Superior temporal gyrus (tissue), 1 donor: ENCODE measurements at regions not wholly inside any gene's neighbourhood (a gene's known extent, or its start where the extent isn't known, plus 50 kb on each side); places are given as distances from the start of the nearest gene placed in this dataset.

Source experiments
- DNase-seq: peaks from one replicate; pipeline ENCODE4 v3.0.0-alpha.2; 2016; ENCODE audit errors: extremely low spot score

DNA sequence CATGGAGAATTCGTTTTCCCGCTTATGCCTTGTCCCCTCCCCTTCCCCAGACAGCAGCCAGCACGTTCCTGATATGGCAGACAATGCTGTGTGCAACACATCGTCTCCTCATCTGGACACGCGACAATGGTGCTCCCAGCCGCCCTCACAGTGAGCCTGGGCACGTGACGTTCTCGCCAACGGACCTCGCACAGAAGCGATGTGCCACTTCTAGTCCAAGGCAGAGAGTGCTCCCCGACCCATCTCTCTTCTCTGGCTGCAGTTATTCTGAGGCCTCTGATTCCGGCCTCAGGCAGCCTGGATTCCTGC, 505.4 kb downstream of the EIPR1 start:
- no peak for DNase-seq

DNA sequence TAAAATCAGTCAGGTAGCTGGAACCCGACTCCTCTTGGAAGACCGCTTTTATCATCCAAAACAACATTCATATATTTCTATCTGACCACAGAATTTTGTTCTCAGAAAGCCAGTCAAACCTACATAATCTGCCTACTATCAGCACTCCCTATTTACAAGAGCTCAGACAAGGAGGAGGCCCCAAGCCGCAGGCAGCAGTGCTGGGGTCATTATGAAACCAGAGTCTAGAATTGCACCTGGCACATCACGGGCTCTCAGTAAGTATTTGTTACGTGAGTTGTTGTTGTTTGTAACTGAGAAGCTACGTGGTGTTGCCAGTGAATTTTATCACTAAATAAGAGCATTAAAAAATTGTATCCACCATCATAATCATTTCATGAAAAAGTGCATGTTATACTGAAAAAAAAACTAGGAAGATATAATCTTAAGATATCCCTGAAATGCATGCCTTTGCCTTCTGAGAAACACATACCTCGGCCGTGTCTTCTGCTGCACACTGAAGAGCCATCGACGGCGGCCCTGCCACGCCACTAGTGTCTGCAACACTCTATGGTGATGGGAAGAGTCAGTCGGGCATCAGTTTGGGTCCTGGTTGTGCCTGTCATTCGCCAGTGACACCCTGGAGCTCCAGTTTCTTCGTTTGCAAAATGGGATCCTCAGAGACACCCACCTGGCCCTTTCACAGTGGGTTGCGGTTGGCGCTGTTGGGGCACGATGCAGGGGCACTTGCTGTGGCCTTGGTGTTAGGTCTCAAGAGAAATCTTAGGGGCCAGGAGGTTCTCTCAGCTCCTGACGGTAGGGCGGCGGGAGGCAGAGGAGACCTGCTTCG, 505.9 kb downstream of the EIPR1 start:
- no peak for DNase-seq

- DNase-seq = no peak
Measured at GRCh38 chr2:2870106-2870505, 507.5 kb downstream of the EIPR1 start.

DNA sequence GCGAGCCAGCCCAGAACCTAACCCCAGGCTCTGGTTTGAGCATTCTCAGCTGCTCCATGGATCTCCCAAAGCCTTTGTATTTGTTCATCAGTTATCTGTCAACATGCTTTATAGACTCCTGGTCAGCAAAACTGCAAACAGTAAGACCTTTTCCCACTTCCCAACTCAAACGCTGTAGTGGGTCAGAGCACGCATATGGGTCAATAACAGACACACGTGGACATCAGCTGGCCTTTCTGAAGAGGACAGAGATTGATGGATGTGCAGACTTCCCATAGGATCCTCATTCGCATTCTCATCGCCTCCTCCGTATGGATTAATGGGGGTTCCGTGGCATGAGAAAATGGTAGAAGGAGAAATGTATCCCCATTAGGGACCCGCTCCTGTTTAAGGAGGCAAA, 508.1 kb downstream of the EIPR1 start:
- no peak for DNase-seq

GRCh38 chr2:2868085-2868484, 509.5 kb downstream of the EIPR1 start:
- DNase-seq = no peak

- no peak for DNase-seq
Measured at GRCh38 chr2:2867397-2867979, 510.1 kb downstream of the EIPR1 start.

DNA sequence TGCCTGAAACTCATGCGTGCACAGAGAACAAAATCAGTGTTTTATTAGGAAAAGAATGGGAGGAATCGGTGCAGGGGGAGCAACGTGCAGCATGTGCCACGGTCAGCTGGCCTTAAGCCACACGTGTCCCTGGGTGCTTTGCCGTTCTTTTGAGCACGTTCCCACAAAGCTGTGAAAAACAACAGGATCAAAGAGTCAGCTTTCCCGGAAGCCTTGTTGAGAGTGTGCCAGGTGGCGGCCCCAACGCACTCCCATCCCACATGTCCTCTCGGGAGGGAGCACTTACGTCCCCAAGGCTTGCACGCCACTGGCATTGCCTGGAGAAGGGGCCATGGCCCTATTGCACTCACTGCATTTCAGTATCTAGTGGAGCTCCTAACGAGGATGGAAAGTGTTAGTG, 511.2 kb downstream of the EIPR1 start:
- no peak for DNase-seq

GRCh38 chr2:2862386-2862785, 515.2 kb downstream of the EIPR1 start:
- DNase-seq = no peak

DNA sequence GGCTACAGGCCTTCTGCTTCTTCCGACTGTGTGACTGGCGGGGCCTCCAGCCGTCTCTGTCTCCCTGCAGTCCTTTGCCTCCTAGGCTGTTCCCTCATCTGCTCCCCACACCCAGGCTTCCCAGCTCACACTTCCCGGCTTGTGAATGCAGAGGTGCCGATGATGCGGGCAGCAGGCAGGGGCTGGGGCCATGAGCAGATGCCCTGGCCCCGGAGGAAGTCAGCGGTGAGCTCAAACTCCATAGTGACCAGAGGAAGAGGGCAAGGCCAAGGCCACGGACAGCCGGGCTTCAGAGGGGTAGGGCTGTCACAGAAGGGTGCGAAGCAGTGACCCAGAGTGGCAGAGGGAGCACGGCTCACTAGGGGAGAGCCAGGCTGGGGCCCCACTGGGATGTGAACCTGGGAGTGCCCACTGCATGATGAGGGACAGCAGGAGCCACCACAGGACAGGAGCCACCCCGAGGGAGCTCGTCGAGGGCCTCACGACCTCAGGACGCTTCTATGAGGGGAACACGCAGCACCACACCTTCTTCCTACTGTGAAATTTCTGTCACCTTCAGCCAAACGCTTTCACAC, 515.9 kb downstream of the EIPR1 start:
- DNase-seq = no peak

GRCh38 chr2:2860589-2861300, 516.9 kb downstream of the EIPR1 start:
- DNase-seq = no peak

DNA sequence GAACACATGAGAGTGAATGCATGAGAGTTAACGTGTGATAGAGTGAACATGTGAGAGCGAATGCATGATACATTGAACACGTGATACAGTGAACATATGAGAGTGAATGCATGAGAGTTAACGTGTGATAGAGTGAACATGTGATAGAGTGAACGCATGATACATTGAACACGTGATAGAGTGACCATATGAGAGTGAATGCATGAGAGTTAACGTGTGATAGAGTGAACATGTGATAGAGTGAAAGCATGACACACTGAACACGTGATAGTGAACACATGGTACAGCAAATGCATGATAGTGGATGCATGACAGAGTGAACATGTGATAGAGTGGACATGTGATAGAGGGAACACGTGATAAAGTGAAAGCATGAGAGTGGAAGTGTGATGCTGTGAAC, 517.9 kb downstream of the EIPR1 start:
- no peak for DNase-seq

DNA sequence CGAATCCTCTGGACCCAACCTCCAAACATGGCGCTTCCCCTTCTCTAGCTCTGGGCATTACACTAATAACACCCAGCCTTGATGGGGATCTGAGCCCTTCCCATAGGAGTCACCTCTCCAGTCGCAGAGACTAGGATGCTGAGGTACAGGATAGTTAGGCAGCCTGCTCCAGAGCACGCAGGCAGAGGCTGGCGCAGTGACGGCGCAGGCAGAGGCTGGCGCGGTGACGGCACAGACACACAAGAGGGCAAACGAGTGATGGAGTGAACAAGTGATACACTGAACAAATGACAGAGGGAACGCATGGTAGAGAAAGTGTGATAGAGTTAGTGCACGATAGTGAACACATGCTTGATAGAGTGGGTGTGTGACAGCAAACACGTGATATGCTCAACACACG, 518.5 kb downstream of the EIPR1 start:
- no peak for DNase-seq

GRCh38 chr2:2856723-2857415, 520.7 kb downstream of the EIPR1 start:
- DNase-seq = no peak

- no peak for DNase-seq
Measured at GRCh38 chr2:2855297-2855696, 522.3 kb downstream of the EIPR1 start.

DNA sequence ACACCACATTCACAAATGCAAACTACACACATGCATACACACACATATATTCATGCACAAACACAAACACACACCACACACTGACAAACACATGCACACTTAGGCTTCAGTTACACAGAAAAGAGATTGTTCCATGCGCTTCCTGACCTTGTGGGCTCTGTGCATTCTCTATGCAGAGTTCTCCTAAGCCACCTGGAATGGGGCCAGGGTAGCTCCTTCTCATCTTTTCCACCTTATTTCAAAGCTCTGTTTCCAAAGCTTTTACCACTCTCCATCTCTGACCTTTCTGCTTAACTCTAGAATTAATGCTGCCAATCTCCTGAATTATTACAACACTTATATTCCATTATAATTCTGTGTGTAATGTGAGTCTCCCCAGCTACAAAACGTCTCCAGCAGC, 522.3 kb upstream of the MYT1L start:
- DNase-seq = no peak

DNA sequence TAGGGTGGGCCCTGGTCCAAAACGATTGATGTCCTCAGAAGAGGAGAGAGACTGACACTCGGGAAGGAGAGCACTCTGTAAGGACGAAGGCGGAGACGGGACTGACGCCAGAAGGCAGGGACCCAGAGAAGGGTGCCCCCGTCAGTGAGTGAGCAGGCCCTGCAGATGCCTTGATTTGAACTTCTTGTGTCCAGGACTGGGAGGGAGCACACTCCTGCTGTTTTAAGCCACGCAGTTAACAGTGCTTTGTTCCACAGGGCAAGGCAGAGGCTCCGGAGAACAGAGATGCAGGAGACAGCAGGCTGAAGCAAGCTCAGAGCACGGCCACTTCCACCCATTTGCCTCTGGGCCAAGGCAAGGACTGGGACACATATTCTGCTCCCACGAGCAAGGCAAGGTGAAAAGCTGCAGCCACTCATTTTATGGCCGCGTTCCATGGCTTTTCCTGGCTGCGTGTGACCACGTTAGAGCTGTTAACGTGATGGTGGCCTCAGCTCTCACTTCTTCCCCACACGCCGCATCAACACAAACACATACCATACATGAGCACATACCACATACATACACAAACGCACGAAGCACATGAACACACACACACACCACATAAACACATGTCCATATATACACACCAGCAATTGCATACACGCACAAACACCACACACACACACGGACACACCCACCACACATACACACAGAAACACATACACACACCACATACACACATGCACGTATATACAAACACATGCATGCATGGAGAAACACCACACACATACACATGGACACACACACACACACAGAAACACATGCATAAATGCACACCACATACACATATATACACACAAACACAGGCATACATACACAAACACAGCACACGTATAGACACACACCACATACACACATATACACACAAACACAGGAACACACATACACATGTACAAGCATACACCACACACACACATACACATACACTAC, 521.0 kb upstream of the MYT1L start:
- no peak for DNase-seq

DNA sequence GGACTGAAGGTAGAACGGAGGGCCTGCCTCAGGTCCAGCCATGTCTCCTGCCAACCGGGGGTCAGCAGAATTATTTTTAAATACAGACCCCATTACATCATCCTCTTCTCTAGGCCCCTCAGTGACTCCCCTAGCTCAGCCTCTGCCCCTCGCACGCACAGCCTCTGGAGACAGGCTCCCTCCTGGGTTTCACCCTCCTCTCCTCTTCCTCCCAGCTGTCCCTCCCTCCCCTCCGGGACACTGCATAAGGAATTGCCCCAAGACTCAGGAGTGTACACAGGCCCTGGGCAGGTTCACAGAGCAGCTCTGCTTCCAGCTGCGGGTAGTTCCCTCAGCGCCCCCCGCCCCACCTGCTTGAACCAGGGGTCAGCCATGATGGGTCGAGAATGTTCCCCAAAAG, 520.2 kb upstream of the MYT1L start:
- DNase-seq = no peak

GRCh38 chr2:2850859-2851258, 519.8 kb upstream of the MYT1L start:
- DNase-seq = no peak

GRCh38 chr2:2850218-2850755, 519.2 kb upstream of the MYT1L start:
- DNase-seq = no peak

- no peak for DNase-seq
Measured at GRCh38 chr2:2849464-2850217, 518.6 kb upstream of the MYT1L start.
